Ovary (tissue), 7 donors: ENCODE measurements at regions not wholly inside any gene's neighbourhood (a gene's known extent, or its start where the extent isn't known, plus 50 kb on each side); places are given as distances from the start of the nearest gene placed in this dataset.

Source experiments
- DNase-seq, 5 donors: peaks; one replicate each; pipeline ENCODE4 v3.0.0-alpha.2; 2019 to 2020
- H3K27ac ChIP-seq, 2 donors: fragments of 200-600 bp; one replicate each; pipeline versions ENCODE4 v1.5.1 to v1.8.0; 2019 to 2022
- H3K27me3 ChIP-seq: fragments of 200-600 bp; one replicate; pipeline ENCODE4 v1.8.0; 2022
- H3K36me3 ChIP-seq: fragments of 200-600 bp; sonication (generic); one replicate; pipeline ENCODE4 v1.5.1; 2019
- H3K4me1 ChIP-seq: one replicate; pipeline ENCODE4 v1.8.1; 2013; ENCODE audit warnings: mild to moderate bottlenecking, moderate library complexity; ENCODE audit not compliant: insufficient read depth
- H3K4me3 ChIP-seq: fragments of 200-600 bp; sonication (generic); one replicate; pipeline ENCODE4 v1.5.1; 2017
- H3K9me3 ChIP-seq, 2 donors: fragments of 200-600 bp in 1 of 2; sonication (generic) in 1 of 2; one replicate each; pipeline versions ENCODE4 v1.5.1 to v1.8.1; 2013 to 2019; ENCODE audit warnings: mild to moderate bottlenecking in 1 of 2, moderate library complexity in 1 of 2
- CTCF ChIP-seq, 3 donors: fragments of 450-650 bp in 2 of 3; fragments of 200-600 bp in 1 of 3; IDR thresholded peaks; one replicate each; pipeline versions ENCODE4 v1.5.1 to v1.8.0; 2016 to 2022; ENCODE audit warnings: antibody characterized with exemption in 3 of 3, mild to moderate bottlenecking in 1 of 3
- EP300 ChIP-seq: sonication (generic); formaldehyde crosslinking; IDR thresholded peaks from one replicate; pipeline ENCODE4 v1.6.1; 2017; ENCODE audit warnings: antibody characterized with exemption
- POLR2A ChIP-seq: fragments of 450-650 bp; IDR thresholded peaks from one replicate; pipeline ENCODE4 v1.6.1; 2017; ENCODE audit warnings: antibody characterized with exemption, mild to moderate bottlenecking, moderate library complexity
- WGBS, 3 donors: extraction: QIAGEN DNeasy Blood & Tissue Kit in 1 of 3; methylation state at CpG; one replicate each; pipeline versions ENCODE4 v1.1.5 to v1.1.7; 2013 to 2017; 5-methylcytosine and 5-hydroxymethylcytosine counted together
- intact Hi-C, 4 donors: fragments of 100-400 bp; cut with DNase I; formaldehyde crosslinking; loops; one replicate each; pipeline versions ENCODE4 v1.11.0 to v1.15.1; 2022 to 2023
- donor health status: DM: no; HTN: no; CAD: no; lungs with moderate emphysema.
- donor health status: DM: no; HTN: no; CAD: no.
- donor health status: Bipolar disorder and iron deficiency.
- donor health status: DM: no; HTN: no; CAD: no.
- donor health status: DM: yes; HTN: yes; CAD: no.

- TF ChIP-seq CTCF (IDR thresholded peaks at IDR 0.05) (no peak), EP300 (no peak), POLR2A (no peak)
- Histone ChIP-seq H3K9me3 (no peaks in the 10 kb centered on the region), H3K4me1 (no peaks in the 10 kb centered on the region), H3K27ac (no peak overlapping the region), H3K36me3 (no peaks in the 10 kb centered on the region), H3K27me3 (no peaks in the 10 kb centered on the region), H3K4me3 (no peak overlapping the region)
- 96 to 99% (median 98%) methylated on average over 3 of the region's 3 CpGs for WGBS, 3 donors
- intact Hi-C loops: no loop called here
- no peak for DNase-seq
Measured at GRCh38 chr4:123052007-123052406, 129.6 kb upstream of the NUDT6 start.

- Histone ChIP-seq H3K4me3 (no peak overlapping the region), H3K36me3 (no peaks in the 10 kb centered on the region), H3K27me3 (no peaks in the 10 kb centered on the region), H3K4me1 (no peaks in the 10 kb centered on the region), H3K27ac (no peak overlapping the region), H3K9me3 (no peaks in the 10 kb centered on the region)
- TF ChIP-seq POLR2A (no peak), CTCF (IDR thresholded peaks at IDR 0.05) (no peak), EP300 (no peak)
- intact Hi-C loops: no loop called here
- no peak for DNase-seq
Measured at GRCh38 chr4:123055943-123056342, 133.5 kb upstream of the NUDT6 start.

GRCh38 chr4:123060039-123060770, 137.8 kb upstream of the NUDT6 start:
- H3K36me3 ChIP-seq: no peaks in the 10 kb centered on the region
- intact Hi-C loops: no loop called here
- no peak overlapping the region for H3K4me3 ChIP-seq
- WGBS, 3 donors: 97 to 100% (median 97%) methylated on average over 6 of the region's 6 CpGs
- no peak for TF ChIP-seq CTCF (IDR thresholded peaks at IDR 0.05)
- TF ChIP-seq POLR2A: no peak
- no peak for TF ChIP-seq EP300
- no peak for DNase-seq
- H3K4me1 ChIP-seq: no peaks in the 10 kb centered on the region
- no peak overlapping the region for H3K27ac ChIP-seq
- no peaks in the 10 kb centered on the region for H3K9me3 ChIP-seq
- H3K27me3 ChIP-seq: no peaks in the 10 kb centered on the region

- TF ChIP-seq CTCF (IDR thresholded peaks at IDR 0.05) (no peak), POLR2A (no peak), EP300 (no peak)
- intact Hi-C loops: no loop called here
- Histone ChIP-seq H3K9me3 (no peaks in the 10 kb centered on the region), H3K27ac (no peak overlapping the region), H3K4me1 (peaks cover 1% of the 10 kb centered on the region), H3K36me3 (no peaks in the 10 kb centered on the region), H3K4me3 (no peak overlapping the region), H3K27me3 (no peaks in the 10 kb centered on the region)
- 79 to 96% (median 96%) methylated on average over 1 of the region's 1 CpG for WGBS, 3 donors
- DNase-seq: no peak
Measured at GRCh38 chr4:123064390-123064789, 142.0 kb upstream of the NUDT6 start.
